H54 (cell line): ENCODE measurements at regions not wholly inside any gene's neighbourhood (a gene's known extent, or its start where the extent isn't known, plus 50 kb on each side); places are given as distances from the start of the nearest gene placed in this dataset.
"Not testable (repeated sequence)": the region's sequence is repeated elsewhere in the genome, so short reads cannot be mapped to it uniquely, and the experiment has no call there.

Experiments
- DNase-seq: peaks from one replicate; pipeline ENCODE4 v3.0.0; 2011; ENCODE audit warnings: low spot score, mixed read lengths; ENCODE audit not compliant: insufficient read length
- FAIRE-seq: peaks from 3 replicates; lab custom pipeline; 2011; peaks lifted over from hg19 to GRCh38; lab: Jason Lieb, UNC
- POLR2A ChIP-seq: IDR thresholded peaks from 2 replicates; pipeline ENCODE4 v1.6.1; 2011; ENCODE audit warnings: low read depth, mild to moderate bottlenecking, low read length

- DNase-seq (no peak), FAIRE-seq (no peak)
- TF ChIP-seq POLR2A: no peak
Observed at GRCh38 chr6:897528-898207, 204.7 kb upstream of the EXOC2 start.

GRCh38 chr6:894274-894673 lies 201.3 kb upstream of the EXOC2 start:
- no peak for TF ChIP-seq POLR2A
- no peak for FAIRE-seq

GRCh38 chr6:890995-891394 lies 198.1 kb upstream of the EXOC2 start:
- FAIRE-seq (no peak), DNase-seq (no peak)
- no peak for TF ChIP-seq POLR2A

More at GRCh38 chr6:894274-894673, 201.3 kb upstream of the EXOC2 start:
- DNase-seq: no peak

DNA sequence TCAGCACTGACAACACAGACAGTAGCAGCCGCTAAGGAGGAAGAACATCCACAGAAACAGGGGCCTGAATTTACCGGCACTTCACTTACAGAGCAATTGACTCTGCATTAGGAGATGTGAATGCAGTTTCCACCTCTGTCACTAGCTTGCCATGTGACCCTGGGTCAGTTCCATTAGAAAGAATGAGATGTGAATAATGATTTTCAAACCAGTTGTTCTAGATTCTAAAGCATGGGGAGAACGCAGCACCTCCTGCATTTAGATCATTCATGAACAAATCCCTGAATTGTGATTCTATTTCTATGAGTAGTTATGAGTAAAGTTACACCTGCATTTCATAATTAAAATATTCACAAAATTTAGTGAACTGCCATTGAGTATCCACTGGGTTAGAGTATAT lies 197.3 kb upstream of the EXOC2 start:
- FAIRE-seq (no peak), DNase-seq (no peak)
- no peak for TF ChIP-seq POLR2A

DNA sequence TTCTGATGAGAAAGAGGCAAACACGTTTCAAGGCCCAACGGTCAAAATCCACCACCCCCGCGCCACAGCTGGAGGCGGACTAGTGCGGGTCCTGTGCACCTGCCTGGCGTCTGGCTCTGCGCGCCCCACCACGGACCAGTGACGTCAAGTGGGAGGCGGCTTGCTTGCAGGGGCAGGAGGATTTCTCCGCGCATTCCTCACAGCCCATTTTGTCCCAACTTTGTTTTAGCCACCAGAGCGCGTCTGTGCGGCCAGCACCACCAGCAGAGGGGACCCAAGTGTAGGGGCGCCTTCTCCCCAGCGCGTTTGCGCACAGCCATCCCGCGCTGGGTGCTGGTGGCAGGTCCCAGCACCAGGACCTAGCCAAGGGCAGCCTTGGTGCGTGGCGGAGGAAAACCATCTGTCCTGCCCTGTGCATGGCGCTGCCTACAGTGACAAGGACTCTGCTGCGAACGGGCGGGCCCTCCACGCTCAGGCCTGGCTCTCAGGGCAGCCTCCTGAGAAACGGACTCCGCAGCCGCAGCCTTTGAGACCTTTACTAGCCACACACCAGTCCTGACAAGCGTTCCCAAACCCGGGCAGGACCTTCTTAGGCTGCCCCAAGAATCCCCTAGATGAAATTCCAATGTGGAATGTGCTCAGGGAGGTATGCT lies 194.8 kb upstream of the EXOC2 start:
- no peak for DNase-seq
- TF ChIP-seq POLR2A: no peak
- FAIRE-seq: no peak

GRCh38 chr6:886116-886515 lies 193.2 kb upstream of the EXOC2 start:
- FAIRE-seq: not testable (repeated sequence)

DNA sequence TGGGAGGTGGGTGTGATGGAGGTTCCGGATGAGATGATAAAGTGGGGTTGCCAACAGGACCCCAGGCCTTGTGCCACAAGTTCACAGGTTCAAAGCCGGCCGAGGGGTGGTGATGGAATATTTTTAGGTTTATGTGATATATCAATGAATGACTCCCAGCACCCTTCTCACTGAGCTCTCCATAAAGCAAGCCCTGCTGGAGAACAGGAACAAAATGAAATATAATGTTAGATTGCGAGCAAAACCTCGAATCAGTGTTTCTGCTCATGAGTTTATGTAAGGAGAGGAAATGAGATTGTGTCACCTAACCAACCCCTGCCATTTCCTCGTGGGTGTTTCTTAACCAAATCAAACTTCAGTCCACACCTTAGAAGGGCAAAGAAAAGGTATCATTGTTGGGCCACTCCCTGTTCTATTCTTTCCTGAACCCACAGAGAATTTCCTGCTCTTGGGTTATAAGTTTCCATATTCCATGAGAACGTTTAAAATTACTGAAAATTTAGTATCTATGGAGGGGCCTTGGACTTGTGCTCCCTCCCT lies 192.2 kb upstream of the EXOC2 start:
- FAIRE-seq (no peak), DNase-seq (no peak)
- TF ChIP-seq POLR2A: no peak

More at GRCh38 chr6:886116-886515, 193.2 kb upstream of the EXOC2 start:
- not testable (repeated sequence) for DNase-seq

DNA sequence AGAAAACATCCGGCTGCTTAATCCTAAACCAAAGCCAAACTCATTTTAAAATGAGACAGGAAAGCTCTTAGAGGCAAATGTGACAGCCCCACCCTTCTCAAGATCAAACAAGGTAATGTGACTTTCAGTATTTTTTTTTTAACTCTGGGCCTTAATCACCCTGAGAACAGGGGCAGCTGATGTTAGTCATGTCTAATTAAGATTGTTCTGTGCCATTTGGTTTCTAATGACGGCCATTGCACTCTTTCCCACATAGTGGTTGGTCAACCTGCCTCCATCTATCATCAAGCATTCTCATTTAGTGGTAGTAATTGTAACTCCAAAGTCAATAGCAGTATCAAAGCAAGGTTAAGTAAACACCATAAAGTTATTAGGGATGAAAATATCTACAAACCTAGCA lies 191.6 kb upstream of the EXOC2 start:
- no peak for TF ChIP-seq POLR2A
- no peak for DNase-seq
- FAIRE-seq: no peak

DNA sequence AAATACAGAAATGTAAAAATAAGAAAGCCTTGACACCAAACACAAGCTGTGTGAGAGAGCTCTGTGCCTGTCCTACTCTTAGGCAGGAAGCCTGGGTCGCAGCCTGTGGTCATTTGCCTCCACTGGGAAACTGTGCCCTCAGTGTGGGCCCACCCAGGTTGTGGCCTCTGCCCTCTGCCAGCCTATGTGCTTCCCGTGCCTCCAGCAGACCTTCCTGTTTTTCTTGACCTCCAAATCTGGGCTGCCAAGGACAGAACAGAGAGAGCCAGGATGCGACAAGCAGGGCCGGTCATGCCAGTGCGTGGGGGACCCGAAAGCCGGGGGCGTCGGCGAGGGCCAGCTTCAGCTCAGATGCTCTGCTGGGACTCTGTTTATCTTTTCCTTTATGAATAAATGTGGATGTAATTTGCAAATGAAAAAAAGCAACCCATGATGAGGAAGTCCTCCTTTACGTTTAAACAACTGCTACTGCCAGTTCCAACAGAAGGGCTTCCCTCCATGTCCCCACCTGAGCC lies 189.2 kb upstream of the EXOC2 start:
- no peak for DNase-seq
- TF ChIP-seq POLR2A: no peak
- no peak for FAIRE-seq

- TF ChIP-seq POLR2A: no peak
- FAIRE-seq (no peak), DNase-seq (no peak)
Observed at GRCh38 chr6:878179-878578, 185.2 kb upstream of the EXOC2 start.

- no peak for TF ChIP-seq POLR2A
- FAIRE-seq (no peak), DNase-seq (no peak)
Observed at GRCh38 chr6:875012-875411, 182.1 kb upstream of the EXOC2 start.

GRCh38 chr6:872570-873125 lies 179.7 kb upstream of the EXOC2 start:
- FAIRE-seq (no peak), DNase-seq (no peak)
- no peak for TF ChIP-seq POLR2A

DNA sequence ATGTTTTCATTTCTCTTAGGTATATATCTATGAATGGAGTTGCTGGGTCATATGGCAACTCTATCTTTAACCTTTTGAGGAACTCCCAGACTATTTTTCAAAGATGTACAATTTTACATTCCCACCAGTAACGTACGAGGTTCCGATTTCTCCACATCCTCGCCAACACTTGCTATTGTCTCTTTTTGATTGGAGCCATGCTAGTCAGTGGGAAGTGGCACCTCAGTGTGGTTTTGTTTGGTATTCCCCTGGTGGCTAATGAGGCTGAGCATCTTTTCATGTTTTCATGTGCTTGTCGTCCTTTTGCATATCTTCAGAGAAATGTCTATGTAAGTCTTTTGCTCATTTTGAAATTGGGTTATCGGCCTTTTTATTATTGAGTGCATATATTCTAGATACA lies 178.6 kb upstream of the EXOC2 start:
- DNase-seq (no peak), FAIRE-seq (no peak)
- no peak for TF ChIP-seq POLR2A

DNA sequence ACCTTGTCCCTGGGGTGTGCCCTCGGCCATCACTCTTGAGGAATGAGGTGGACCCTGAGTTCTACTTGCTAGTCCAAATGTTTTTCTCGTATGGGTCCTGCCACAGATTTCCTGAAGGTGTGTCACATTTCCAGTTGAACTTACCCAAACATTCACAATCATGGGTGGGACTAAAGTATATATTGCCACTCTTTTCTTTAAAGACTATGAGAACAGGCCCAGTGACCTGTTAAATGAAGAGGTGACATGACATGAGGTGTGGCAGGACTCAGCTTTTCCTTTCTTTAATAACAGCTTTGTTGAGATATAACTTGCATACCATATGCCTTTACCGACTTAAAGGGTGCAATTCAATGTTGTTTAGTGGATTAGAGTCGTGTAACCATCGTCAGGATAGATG lies 177.2 kb upstream of the EXOC2 start:
- no peak for TF ChIP-seq POLR2A
- FAIRE-seq: no peak
- no peak for DNase-seq
